GM19240 (cell line): ENCODE measurements at regions not wholly inside any gene's neighbourhood (a gene's known extent, or its start where the extent isn't known, plus 50 kb on each side); places are given as distances from the start of the nearest gene placed in this dataset.

Source experiments
- DNase-seq: peaks from one replicate; pipeline ENCODE4 v3.0.0; 2011; ENCODE audit warnings: low spot score; ENCODE audit not compliant: insufficient read length

GRCh38 chr6:105816847-105817246, 269.3 kb upstream of the PRDM1 start:
- DNase-seq = no peak

GRCh38 chr6:105815661-105816555, 270.2 kb upstream of the PRDM1 start:
- DNase-seq = no peak

DNA sequence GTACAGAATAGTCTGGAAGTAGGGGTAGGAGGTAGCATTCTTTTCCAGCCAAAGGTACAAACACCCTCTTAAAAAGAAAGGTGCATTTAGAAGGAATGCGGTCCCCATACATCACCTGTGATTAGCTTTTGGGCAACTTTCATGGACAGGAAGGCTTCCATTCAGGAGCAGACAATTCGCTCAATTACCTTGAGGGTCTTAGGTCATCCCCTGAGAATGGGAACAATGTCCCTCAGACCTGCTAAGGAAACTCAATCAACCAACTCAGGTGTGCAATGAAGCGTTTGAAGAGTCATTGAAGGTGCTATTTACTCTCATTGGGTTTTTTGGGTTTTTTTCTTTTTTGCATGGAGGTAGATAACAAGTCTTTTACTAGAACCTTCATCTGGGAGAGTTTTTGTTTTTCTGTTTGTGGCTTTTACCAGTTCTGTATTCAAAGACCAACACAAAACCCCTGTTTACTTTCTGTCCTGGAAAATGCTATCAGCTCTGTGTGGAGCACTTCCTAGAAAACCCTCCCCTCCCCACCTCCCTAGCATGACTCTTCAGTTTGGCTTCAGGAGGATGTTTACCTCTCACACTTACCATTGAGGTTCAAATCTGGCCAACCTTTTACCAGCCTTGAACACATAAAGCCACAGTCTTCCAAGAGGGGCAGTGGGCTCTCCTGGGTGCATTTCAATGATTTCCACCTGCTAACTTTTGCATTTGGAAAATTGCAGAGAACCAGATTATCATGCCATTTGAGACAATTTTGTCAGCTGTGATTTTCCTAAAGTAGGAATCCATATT, 271.2 kb upstream of the PRDM1 start:
- no peak for DNase-seq

DNA sequence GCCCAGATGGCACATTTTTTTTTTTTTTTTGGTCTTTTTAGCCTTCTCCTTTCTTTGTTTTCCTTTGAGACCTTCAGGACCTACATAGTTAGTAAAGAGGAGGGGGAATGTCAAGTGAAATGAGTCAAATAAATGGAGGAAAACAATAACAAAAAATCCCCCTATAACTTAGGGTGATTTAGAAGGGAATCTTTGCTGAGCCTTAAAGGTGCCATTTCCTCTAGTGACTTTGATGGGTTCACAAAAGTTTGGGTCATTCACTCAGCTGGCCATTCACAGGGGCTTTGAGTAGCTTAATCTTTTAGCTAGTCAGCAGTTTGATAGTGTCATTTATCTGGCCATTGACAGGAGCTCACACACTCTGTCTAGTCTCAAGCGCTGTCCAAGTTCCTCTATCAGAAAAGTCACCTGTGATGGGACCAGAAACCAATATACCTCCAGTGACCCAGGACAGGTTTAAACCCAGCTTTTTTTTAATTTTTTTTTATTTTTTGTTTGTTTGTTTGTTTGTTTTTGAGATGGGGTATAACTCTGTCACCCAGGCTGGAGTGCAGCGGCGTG, 275.1 kb upstream of the PRDM1 start:
- DNase-seq = no peak

DNA sequence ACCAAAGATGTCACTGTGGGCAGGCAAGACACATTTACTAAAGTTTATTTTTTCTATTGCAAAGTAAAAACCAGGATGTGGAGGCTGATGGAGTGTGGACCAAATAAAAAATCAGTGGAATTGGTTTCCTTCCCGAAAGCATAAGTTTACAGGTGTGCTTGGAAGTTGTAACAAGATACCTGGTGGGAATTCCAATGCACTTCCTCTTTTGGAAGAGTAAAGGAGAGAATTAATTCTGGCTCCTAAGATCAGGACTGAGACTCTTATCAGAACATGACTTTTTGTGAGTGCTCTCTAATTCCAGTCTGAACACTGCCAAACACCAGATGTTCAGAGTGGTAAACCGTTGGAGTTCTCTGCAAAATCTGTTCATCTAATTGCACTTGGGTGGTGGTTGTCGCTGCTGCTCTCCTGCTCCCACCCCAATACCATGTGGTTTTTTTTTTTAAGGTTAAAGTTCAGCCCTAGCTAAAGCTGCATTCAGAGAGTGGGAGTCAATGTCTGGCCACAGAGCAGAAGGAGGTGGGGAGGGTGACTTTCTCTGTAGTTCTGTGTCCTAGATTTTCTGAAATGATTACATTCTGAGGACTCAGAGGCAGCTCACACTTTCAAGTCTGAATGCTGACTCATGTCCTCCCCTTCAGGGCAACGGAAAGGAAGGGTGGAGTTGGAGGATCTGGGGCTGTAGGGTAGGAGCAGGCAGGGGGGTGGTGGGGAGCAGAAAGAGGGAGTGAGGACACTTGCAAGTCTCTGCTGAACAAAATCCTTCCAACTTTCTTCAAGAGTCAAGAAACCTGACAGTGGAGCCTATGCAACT, 275.8 kb upstream of the PRDM1 start:
- DNase-seq = no peak

- DNase-seq = no peak
Observed at GRCh38 chr6:105808571-105808970, 277.6 kb upstream of the PRDM1 start.

GRCh38 chr6:105807905-105808304, 278.2 kb upstream of the PRDM1 start:
- DNase-seq = no peak

GRCh38 chr6:105806486-105806920, 279.6 kb upstream of the PRDM1 start:
- DNase-seq = no peak

- no peak for DNase-seq
Observed at GRCh38 chr6:105805501-105806023, 280.6 kb upstream of the PRDM1 start.

GRCh38 chr6:105804424-105804823, 281.7 kb upstream of the PRDM1 start:
- no peak for DNase-seq

GRCh38 chr6:105804000-105804399, 282.1 kb upstream of the PRDM1 start:
- no peak for DNase-seq

GRCh38 chr6:105803442-105803841, 282.7 kb upstream of the PRDM1 start:
- no peak for DNase-seq

DNA sequence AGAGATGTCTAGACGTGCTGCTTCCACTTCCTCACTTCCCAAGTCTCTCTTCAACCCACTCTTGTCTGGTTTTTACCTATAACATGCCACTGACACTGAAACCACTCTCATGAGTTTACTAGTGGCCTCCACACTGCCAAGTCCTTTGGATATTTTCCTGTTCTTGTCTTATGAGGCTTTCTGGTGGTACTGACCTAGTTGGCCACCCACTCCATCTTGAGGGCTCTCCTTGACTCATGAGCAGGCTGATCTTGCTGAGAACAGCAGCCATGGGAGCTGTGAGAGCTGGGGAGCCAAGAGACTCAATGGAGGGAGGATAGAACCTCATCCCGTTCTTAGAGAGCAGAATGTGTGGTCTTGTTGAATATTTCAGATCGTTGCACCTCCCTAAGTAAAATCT, 283.4 kb upstream of the PRDM1 start:
- no peak for DNase-seq

- no peak for DNase-seq
Observed at GRCh38 chr6:105800871-105801270, 285.3 kb upstream of the PRDM1 start.

- no peak for DNase-seq
Observed at GRCh38 chr6:105800398-105800797, 285.7 kb upstream of the PRDM1 start.

DNA sequence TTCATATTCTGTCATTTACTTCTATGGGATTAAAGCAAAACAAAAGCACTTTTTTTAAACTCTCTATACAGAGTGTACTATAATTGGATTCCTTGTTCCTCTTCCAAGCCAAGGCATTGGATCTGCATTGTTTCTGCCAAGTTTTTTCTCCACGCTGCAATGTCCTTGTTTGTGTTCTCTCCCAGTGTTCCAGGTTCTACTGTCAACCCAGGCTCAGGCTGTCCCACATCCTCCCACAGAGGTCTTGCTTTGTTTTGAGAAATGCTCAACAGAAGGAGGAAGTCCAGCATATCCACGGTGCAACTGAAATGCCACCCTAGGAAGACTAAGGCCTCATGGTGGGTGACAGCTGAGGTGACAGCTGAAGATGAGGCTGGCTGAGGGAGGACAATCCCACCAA, 287.1 kb upstream of the PRDM1 start:
- no peak for DNase-seq

- no peak for DNase-seq
Observed at GRCh38 chr6:105797983-105798453, 288.1 kb upstream of the PRDM1 start.

DNA sequence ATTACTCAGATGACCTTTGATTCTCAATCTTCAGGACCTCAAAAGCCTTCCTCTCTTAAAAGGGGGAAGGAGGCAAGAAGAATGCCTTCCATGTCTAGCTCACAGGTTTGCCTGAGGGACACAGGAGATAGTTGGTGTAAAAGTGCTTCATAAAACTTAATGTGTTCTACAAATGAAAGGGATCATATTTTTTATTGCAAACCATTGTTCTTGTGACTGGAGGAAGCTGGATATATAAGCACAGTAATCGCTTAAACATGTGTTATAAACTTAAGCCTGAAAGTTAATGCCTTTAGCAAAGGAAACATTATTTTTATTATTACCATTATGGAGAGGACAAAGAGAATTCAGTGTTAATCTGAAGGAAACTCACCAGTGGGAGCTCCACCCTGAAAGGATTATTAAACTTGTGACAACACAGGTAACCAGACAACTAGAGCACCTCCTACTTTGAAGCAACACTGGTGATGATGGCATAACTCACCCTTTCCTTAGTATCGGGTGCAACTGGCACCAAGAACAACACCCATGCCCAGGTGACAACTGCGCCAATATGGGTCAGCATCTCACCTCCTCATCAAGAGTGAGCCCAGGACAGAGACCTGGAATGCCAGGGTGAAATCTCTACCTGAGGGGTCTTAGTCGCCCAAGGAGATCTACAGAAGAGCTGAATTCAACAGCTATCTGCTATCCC, 288.7 kb upstream of the PRDM1 start:
- DNase-seq = no peak

- DNase-seq = no peak
Observed at GRCh38 chr6:105795913-105796517, 290.1 kb upstream of the PRDM1 start.

DNA sequence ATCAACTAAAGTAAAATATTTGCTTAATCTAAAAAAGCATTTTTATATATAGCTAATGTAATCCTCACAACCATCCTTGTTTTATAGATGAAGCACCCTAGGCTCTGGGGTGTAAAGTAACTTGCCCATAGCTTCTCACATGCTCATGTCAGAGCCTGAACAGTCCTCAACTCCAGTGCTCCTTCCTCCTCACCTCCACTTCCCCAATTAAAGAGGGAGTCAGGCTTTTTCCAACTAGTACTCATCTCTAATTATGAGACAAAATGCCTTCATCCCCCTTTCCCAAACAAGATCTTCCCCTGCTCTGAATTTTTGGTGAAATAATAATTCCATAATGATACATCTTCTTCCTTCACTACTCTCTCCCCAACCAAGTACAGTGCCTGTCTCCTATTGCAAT, 290.8 kb upstream of the PRDM1 start:
- no peak for DNase-seq
